NCI-H2196 treated with DMSO at 0.1 percent for 48 hours (cell line): ENCODE measurements at regions not wholly inside any gene's neighbourhood (a gene's known extent, or its start where the extent isn't known, plus 50 kb on each side); places are given as distances from the start of the nearest gene placed in this dataset.
"Not testable (repeated sequence)": the region's sequence is repeated elsewhere in the genome, so short reads cannot be mapped to it uniquely, and the experiment has no call there.

Experiments used
- DNase-seq: peaks from one replicate; lab custom pipeline; 2025; ENCODE audit not compliant: unreplicated experiment; lab: John Stamatoyannopoulos, UW

DNA sequence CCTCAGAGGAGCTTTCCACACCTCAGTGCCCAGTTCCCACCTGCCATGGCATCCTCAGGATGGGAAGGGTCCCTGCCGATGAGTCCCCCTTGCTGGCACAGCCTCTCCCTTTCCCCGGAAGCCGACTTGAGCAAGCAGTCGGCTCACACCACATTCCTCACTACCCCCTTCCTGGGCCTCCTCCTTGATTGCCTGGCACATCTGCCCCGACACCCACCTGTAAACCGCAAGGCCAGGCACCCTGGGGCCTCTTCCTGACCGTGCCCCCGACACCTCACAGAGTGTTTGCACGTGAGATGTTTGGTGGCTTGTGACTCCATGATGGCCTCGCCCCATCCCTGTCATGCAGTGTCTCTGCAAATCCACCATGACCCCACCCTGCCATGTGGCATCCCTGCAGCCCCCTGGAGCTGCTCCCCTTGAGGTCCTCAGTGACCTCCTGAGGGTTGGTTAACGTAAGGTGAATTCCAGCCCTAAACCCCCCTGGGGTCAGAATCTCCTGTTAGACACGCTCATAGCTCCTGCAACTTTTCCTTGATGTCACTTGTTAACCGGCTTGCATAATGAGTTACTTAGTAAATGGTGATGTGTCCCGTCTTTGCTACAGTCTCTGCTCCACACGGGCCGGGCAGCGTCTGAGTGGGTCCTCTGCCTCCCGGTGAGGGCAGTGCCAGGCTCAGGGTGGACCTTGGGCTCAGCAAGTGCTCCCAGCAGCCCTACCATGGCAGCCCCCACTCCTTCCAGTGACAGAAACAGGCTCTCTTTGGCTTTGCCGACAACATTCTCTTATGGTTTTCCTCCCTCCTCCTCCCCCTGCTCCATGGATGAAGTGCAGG lies 115.9 kb upstream of the FRMD1 start:
- DNase-seq = no peak

DNA sequence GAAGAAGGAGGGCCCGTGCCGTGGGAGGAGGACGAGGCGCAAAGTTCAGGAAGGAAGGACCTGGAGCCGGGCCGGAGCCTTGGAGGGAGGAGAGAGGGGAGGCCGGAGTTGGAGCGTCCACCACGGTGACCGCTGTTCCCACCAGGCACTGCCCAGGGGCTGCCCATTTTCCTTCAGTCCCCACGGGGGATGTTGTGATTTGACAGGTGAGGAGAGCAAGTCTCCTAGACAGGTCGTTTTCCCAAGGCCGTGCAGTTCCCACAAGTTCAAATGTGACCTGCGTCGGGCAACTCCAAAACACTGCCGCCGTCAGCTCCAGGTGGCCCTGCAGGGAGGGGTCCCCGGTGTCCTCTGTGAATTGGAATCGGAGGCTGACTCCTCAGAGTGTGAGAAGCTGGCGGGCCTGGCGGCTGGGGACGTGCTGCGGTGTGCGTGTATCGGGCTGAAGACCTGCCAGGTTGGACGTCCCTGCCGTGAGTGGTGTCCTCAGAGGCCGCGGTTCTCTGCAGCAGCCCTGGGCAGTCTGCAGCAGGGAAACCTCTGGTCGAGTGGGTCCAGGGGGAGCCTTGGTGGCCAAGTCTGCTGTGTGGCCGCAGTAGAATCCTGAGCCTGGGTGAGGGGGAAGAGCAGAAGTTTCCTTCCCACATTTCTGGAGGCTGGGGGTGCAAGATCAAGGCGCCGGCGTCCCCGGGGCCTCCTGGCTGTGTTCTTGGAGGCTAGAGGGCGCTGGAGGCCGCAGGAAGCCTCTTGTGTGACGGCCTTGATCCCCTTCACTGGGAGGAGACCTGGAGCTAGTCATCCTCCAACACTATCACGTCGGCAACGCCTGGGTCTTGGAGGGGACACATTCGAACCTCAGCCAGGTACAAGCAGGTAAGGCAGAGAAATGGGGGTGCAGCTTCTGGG lies 115.1 kb upstream of the FRMD1 start:
- DNase-seq = no peak

DNA sequence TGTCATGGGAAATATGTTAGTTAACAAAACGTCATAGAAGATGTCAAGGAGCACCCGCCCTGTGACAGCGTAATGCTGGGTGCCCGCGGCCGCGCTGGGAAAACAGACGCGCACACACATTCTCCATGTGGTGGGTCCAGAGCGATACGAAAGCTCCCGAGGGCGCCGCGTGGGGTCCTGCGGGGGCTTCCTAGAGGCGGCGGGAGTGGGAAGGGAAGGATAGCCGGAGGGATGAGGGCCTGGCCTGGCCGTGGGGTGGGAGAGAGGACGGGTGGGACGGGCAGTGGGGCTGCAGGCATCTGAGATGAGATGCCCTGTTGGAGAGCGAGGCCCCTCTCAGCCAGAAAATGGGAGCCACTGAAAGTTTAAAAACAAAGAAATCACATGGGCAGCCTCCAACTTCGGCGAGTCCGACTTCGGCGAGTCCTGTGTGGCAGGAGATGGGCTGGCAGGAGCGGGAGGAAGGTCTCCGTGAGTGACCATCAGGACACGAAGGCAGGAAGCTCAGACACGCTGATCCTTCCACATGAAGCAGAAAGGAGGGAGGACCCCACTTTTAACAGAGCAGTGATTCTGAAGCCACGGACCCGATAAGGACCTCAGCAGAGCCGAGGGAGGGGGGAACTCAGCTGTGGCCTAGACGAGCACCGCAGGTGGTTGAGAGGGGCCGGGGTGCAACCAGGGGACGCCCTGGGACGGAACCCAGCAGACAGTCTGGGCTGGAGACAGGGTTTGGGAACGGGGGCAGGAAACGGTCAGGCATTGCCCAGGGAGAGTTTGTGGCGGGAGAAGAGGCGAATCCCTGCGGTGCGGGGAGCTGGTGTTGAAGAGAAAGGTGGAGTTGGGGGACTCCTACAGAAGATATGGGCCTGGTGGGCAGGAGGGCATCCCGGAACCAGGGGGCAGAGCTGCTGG lies 114.1 kb upstream of the FRMD1 start:
- no peak for DNase-seq

DNA sequence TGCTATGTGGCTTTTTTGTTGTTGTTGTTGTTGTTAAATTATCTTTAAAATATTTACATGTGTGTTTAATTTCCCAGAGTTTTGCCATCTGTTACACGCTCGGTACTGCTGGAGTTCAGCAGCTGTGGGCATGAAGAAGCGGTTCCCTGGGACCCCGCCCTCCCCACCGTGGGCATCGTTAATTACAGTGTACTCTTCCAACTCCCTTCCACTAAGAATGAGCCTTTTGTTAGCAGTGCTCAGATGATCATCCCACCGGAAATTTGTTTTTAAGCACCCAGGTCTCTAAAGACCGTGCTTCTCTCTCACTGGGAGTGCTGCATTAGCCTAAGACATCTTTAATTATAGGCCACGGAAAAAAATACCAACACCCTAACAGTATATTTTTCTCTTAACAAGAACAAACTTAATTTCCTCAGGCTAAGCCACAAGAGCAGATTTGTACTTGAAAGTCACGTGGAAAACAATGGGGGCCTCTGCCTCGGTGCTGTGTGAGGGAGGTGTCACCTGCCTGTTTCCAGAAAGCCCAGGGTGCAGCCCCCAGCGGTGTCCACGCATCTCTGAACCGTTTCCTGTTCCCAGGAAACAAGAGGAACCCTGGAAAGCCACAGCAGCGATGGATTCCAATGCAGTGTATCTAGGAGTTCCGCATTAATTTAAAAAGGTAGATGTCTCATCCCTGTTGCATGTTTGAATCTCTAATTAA lies 113.3 kb upstream of the FRMD1 start:
- DNase-seq = no peak

DNA sequence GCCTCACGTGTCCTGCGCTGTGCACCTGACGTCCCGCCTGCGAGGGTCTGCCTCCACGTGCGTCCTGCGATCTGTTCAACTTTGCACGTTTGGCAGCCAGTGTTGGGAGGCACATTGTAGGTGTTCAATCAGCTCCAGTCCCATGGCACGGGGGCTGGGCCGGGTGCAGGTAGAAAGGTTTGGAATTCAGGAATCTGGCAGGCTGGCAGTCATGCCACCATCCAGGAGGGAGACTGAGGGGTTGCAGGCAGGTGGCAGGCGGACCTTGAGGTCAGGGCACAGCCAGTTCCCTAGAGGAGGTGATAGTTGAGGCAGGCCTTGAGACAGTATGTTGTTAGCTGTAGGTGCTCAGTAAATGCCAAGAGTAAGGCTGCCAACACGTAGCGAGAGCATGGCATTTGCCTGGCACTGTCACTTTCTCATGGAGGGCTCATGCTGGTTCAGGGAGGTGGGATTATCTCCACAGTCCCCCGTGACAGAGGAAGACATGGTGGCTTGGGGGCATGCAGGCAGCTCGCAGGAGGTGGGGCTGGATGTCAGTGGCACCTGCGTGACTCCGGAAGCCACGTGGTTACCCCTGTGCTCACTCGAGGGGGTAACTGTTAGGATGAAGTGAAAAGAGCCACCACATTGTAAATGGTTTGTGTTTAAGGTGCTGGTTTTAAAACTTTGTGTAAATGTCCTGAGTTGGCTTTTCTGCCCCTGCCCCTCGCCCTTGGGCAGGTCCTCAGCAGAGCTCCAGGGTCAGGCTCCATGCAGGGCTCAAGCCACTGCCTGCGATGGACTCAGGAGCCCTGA lies 111.8 kb upstream of the FRMD1 start:
- DNase-seq = no peak

DNA sequence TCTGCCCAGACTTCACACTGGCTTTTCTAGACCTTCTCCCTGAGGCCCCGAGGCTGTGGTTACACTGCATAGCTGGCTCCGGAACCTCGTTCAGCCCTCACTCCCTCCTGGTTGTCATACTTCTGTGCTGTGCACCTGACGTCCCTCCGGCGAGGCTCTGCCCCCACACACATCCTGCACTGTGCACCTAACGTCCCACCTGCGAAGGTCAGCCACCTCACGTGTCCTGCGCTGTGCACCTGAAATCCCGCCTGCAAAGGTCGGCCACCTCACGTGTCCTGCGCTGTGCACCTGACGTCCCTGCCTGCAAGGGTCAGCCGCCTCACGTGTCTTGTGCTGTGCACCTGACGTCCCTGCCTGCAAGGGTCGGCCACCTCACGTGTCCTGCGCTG lies 111.0 kb upstream of the FRMD1 start:
- no peak for DNase-seq

DNA sequence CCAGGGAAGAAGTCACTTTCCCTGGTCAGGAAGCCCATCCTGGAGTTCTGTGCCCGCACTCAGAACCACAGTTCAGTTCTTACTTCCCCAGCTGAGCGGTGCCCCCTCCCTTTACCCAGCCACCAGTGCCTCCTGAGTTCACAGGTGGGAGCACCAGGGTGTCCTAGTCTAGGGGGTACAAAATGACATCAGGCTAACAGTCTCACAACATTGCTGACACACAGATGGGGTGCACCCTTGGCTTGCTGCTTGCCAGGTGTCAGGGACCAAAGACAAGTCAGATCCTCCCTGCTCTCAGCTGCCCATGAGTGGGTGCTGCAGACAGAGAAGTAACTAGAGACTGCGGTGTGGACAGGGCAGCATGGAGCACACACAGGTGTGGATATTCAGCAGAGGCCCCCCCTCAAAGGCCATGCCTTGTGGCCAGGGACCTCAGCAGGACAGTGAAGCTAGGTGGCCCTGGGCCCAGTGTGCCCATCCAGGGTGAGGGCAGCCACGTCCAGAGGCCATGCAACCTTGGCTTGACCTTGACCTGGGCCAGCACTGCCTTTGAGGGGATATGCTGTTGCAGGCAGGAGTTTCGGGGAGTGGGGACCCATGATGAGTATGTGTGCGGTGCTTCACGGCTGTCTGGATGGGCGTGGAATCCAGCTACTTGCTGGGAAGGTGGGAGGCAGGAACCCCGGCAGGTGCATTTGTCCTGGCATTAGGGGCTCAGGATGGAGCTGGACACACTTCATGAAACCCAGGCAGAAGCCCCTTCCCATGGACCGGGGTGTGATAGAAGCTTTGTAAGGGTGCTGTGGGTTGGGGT lies 110.4 kb upstream of the FRMD1 start:
- DNase-seq = no peak

DNA sequence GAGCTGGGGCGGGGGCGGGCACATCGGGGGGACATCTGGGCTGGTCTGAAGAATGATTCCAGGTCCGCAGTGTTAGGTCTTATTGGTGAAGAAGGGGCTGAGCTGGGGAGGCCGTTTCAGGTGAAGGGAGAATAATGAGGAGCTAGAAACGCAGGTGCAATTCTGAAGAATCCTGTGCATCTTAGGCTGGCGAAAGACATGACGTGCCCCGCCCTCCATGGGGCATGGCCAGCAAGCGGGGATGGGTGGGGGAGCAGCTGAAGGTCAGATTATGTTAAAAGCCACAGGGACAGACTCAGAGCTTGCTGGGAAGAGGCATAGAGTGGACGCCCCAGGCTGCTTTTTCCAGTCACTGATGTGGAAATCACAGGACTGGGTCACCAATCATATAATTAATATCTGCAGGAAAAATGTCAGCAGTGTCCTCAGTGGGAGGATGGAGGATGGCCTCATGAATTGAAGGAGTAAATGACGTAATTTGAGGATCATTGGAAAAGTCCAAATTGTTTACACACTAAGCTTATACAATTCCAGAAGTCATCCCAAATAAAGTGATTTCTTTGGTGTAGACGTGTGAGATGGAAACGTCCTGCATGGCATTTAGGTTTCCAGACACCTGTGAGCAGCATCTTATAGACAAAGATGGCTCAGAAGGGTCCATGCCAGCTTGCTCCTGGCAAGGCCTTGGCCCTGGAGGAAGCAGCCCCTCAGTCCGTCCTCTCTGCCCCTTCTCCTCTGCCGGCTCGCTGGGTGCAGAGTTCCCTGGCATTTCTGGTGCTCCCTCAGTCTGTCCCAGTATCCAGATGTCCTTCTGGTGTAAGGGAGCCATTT lies 109.6 kb upstream of the FRMD1 start:
- DNase-seq = no peak

DNA sequence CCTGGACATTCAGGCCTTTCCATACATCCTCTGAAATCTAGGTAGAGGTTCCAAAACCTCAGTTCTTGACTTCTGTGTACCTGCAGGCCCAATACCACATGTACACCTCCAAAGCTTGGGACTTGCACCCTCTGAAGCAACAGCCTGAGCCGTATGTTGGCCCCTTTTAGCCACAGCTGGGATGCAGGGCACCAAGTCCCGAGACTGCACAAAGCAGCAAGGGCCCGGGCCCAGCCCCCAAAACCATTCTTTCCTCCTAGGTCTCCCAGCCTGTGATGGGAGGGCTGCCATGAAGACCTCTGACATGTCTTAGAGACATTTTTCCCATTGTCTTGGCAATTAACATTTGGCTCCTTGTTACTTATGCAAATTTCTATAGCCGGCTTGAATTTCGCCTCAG lies 107.4 kb upstream of the FRMD1 start:
- DNase-seq = no peak

DNA sequence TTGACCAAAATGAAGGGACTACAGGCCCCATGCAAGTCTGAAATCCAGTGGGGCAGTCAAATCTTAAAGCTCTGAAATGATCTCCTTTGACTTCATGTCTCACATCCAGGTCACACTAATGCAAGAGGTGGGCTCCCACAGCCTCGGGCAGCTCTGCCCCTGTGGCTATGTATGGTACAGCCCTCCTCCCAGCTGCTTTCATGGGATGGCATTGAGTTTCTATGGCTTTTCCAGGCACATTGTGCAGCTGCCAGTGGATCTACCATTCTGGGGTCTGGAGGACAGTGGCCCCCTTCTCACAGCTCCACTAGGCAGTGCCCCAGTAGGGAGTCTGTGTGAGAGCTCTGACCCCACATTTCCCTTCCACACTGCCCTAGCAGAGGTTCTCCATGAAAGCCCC lies 107.0 kb upstream of the FRMD1 start:
- not testable (repeated sequence) for DNase-seq

DNA sequence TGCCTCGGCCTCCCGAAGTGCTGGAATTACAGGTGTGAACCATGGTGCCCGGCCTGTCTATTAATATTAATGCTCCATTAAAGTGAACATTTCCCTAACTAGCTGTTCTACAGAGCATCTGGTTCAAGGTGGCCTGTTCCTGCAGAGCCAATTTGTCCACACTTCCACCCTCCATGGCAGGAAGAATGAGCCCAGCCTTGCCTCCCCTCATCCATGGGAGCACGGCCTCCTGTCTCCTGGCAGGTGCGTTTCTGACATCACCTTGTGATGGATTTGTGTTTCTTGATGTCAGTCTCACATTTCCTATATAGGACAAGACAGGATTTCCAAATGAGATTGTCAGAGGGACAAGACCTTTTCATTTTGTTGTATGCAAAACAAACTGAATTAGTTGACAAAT lies 105.7 kb upstream of the FRMD1 start:
- DNase-seq = no peak

DNA sequence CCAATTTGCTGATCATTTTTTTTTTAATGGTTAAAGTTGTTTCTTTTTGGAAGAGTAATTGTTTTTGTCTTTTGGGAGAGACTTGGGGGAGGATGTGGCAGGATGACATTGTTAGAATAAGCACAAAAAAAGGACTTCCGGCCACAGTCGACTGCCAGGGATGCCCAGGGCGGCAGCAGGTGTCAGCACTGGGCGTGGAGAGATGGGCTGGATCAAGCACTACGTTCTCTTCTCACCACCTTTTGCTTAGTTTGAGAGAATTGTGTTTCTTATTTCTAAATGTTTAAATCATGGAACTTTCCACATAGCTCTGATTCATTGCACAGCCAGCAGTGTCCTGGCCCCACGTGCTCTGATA lies 104.6 kb upstream of the FRMD1 start:
- DNase-seq = no peak

DNA sequence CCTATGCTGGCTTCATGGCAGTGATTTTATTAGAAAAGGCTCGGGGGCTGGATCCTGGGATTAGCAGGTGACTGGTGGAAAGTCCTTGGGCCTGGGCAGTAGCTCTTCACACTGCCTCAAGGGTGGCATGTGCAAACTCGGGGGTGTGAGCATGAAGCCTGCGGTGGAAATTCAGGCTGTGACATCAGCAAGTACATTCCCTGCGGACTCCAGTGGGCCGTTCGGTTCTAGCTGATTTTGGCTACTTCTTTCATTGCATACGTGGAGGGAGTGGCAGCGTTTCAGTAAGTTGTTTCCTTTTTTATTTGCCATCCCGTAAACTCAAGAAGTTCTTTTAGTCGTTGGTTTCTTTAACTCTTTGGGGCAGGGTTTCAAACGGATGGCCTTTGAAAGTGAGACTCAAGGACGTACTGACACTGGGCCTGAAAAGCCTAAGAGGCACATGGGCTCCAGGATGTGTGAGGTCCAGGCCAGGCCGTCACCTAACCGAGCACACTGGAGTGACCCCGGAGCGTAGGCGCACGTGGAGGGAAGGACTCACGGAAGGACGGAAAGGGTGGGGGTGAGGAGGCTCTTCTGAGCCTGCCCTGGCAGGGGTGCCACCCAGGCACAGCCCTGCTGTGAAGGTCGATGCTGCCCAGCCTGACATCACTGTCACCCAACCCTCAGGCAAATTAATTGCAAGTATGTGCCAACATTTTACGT lies 104.0 kb upstream of the FRMD1 start:
- DNase-seq = no peak

DNA sequence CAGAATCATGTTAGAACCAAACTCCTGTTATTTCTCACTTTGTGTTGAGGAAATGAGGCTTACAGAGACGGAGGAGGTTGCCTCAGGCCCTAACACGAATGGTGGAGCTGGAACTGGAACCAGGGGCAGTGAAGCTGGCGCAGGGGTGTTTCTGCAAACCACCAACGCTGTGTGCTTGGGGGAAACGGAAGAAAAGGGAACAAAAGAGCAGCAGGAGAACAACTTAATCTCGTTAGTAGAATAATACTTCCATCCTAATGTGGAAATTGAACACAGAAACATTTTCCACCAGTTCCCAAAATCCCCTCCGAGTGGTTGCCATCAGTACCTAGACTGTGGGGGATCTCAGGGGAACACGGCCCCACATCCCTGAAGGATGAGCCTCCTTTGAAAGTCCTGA lies 103.4 kb upstream of the FRMD1 start:
- no peak for DNase-seq

DNA sequence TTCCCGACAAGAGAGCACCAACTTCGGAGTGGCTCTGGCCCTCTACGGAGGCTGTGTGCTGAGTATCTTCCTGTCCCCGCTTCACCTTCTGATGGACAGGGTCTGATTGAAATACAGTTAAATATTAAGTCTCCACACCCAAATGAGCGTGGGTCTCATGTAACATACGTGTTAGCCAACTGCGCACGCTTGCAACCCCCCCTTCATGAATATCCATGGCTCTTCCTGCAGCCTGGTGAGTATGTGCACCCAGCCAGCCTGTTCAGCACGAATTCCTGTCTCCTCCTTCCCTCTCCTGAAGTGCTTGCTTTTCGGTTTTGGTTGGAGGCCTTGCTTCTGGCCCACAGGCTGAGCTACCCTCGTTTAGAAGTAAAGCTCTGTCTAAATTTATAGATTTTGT lies 102.9 kb upstream of the FRMD1 start:
- no peak for DNase-seq

DNA sequence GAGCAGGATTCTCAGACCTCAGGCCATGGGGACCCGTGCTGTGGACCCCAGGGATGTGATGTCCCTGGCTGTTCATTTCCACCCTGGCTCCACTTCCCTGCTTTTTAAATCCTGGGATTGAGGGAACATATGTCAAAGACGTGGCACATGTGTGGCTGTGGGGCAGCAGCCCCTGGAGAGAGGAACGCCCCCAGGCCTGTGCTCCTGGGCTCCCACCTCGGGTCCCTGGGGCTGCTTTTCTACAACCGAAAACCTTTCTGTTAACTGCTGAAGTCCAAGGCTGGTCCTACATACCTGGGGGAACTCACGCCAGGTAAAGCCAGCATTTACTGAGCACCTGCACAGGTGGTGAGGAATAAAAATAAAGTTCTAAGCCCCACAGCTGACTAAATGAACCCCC lies 102.3 kb upstream of the FRMD1 start:
- DNase-seq = no peak

DNA sequence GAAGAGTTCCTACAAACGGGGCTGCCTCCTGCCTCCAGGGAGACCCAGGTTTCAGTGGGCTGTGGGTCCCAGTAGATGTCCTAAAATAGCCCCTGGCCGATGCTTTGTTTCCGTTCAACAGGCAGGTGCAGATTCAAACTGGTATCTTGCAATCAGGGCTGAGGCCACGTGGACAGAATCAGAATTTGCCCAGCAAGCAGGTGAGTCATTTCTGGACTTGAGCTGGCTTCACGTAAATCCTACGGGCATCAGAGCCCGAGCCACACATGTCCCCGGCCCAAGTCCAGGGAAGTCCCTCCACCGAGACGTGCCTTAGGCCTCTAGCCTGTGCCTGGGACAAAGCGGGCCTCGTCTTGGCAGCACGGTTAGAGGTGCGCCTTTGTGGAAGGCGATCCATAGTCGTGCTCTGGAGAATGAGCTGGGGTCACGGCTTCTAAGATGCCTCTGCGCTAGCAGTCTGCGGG lies 101.6 kb upstream of the FRMD1 start:
- DNase-seq = no peak
